Gastroesophageal sphincter (tissue), 3 donors: ENCODE measurements at regions not wholly inside any gene's neighbourhood (a gene's known extent, or its start where the extent isn't known, plus 50 kb on each side); places are given as distances from the start of the nearest gene placed in this dataset.

Experiments used
- CTCF ChIP-seq, 4 experiments: fragments of 200-600 bp in 2 of 4; fragments of 450-650 bp in 2 of 4; sonication (generic) in 1 of 4; IDR thresholded peaks; one replicate each; pipeline ENCODE4 v1.5.1; 2017 to 2019; ENCODE audit warnings: antibody characterized with exemption in 4 of 4, mild to moderate bottlenecking in 2 of 4, moderate library complexity in 2 of 4
- POLR2A ChIP-seq, 2 donors: fragments of 450-650 bp; IDR thresholded peaks; one replicate each; pipeline ENCODE4 v1.6.1; 2017; ENCODE audit warnings: antibody characterized with exemption in 2 of 2, mild to moderate bottlenecking in 2 of 2, moderate library complexity in 1 of 2
- POLR2AphosphoS5 ChIP-seq: sonication (generic); formaldehyde crosslinking; IDR thresholded peaks from one replicate; pipeline ENCODE4 v1.6.1; 2017; ENCODE audit warnings: antibody characterized with exemption

GRCh38 chr7:35522697-35523096, 172.2 kb downstream of the HERPUD2 start:
- TF ChIP-seq CTCF (IDR thresholded peaks at IDR 0.05), result no peak
- TF ChIP-seq POLR2A (IDR thresholded peaks at IDR 0.05), result no peak
- no peak for TF ChIP-seq POLR2AphosphoS5
